ENCODE measurements at regions not wholly inside any gene's neighbourhood (a gene's known extent, or its start where the extent isn't known, plus 50 kb on each side); places are given as distances from the start of the nearest gene placed in this dataset.

GRCh38 chr1:94608852-94609530, 67.4 kb upstream of the F3 start:
- TF ChIP-seq ZNF280D (tag by site-specific recombination; IDR thresholded peaks at IDR 0.05) (no peak), BCL11A (tag by site-specific recombination; IDR thresholded peaks at IDR 0.05; ENCODE audit: low read depth) (no peak), ZNF274 (IDR thresholded peaks at IDR 0.05; ENCODE audit: low read length) (no peak), ZNF274 (tag by site-specific recombination; IDR thresholded peaks at IDR 0.05; ENCODE audit: borderline replicate concordance) (no peak), ZNF596 (tag by site-specific recombination; IDR thresholded peaks at IDR 0.05) (no peak), ZNF302 (tag by site-specific recombination; IDR thresholded peaks at IDR 0.05; ENCODE audit: low read depth) (no peak), REST (tag by site-specific recombination; IDR thresholded peaks at IDR 0.05) (no peak), SALL2 (tag by site-specific recombination; IDR thresholded peaks at IDR 0.05; ENCODE audit: borderline replicate concordance) (no peak), ZNF121 (tag by site-specific recombination; IDR thresholded peaks at IDR 0.05) (no peak), ZNF366 (tag by site-specific recombination; conservative IDR thresholded peaks at IDR 0.05) (no peak), ZNF138 (tag by site-specific recombination; IDR thresholded peaks at IDR 0.05; ENCODE audit: borderline replicate concordance) (no peak)
- TF ChIP-seq, protein P1, sequence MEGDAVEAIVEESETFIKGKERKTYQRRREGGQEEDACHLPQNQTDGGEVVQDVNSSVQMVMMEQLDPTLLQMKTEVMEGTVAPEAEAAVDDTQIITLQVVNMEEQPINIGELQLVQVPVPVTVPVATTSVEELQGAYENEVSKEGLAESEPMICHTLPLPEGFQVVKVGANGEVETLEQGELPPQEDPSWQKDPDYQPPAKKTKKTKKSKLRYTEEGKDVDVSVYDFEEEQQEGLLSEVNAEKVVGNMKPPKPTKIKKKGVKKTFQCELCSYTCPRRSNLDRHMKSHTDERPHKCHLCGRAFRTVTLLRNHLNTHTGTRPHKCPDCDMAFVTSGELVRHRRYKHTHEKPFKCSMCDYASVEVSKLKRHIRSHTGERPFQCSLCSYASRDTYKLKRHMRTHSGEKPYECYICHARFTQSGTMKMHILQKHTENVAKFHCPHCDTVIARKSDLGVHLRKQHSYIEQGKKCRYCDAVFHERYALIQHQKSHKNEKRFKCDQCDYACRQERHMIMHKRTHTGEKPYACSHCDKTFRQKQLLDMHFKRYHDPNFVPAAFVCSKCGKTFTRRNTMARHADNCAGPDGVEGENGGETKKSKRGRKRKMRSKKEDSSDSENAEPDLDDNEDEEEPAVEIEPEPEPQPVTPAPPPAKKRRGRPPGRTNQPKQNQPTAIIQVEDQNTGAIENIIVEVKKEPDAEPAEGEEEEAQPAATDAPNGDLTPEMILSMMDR (tag by site-specific recombination; IDR thresholded peaks at IDR 0.05) = no peak
